ENCODE measurements at regions not wholly inside any gene's neighbourhood (a gene's known extent, or its start where the extent isn't known, plus 50 kb on each side); places are given as distances from the start of the nearest gene placed in this dataset.

DNA sequence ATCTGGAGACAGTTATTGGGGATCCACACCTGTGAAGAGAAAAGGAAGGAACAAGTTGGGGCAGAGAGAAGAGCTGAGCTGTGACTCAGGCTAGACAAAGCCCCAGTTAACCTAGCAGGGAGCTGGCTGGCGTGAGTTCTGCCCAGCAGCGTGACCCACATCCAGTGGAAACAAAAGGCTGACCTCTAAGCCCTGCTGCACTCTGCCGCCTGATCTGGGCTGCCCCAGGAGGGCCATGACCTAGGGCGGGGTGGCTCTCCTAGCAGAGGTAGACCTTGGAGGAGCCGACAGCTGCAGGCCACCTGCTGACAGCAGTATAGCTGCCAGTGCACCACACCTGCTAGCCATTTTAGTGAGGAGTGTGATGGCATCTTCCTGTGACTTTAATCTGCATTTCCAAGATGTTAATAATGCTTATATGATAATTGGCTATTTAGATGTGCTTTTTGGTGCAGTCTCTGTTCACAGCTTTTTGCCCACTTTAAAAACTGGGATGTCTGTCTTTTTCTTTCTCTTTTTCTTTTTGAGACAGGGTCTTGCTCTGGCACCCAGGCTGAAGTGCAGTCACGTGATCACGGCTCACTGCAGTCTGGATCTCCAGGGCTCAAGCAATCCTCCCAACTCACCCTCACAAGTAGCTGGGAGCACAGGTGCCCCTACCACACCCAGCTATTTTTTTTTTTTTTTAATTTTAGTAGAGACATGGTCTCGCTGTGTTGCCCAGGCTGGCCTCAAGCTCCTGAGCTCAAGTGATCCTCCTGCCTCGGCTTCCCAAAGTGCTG is 78.1 kb downstream of the LSM3 start:
- Histone ChIP-seq H2BK15ac (replicated peaks; ENCODE audit: low read depth) (no peak overlapping the region), H3K79me1 (ENCODE audit: low read length) (no peaks in the 10 kb centered on the region), H4K8ac (ENCODE audit: low read depth, low read length) (no peak overlapping the region), H3K4me3 (ENCODE audit: low read length) (no peak overlapping the region), H2BK120ac (ENCODE audit: low read depth, low read length) (no peak overlapping the region), H3K4ac (ENCODE audit: low read depth, low read length) (no peak overlapping the region), H3K4me2 (ENCODE audit: low read length) (no peak overlapping the region), H3K9ac (ENCODE audit: low read length) (no peak overlapping the region), H3K36me3 (ENCODE audit: control insufficient read depth, insufficient read depth, low read length) (no peaks in the 10 kb centered on the region), H3K23ac (ENCODE audit: low read length) (no peak overlapping the region), H3K56ac (ENCODE audit: low read length) (no peak overlapping the region), H2AK5ac (ENCODE audit: low read length) (no peak overlapping the region), H3K79me2 (ENCODE audit: control insufficient read depth, insufficient read depth, low read length) (no peaks in the 10 kb centered on the region), H3K27me3 (ENCODE audit: insufficient read depth, low read length, poor library complexity) (no peaks in the 10 kb centered on the region), H3K27ac (ENCODE audit: low read depth, low read length) (no peak overlapping the region), H3K18ac (ENCODE audit: low read length) (no peak overlapping the region), H4K5ac (ENCODE audit: low read length) (no peak overlapping the region), H2BK5ac (ENCODE audit: low read length) (no peak overlapping the region), H3K4me1 (ENCODE audit: control insufficient read depth, low read depth, low read length) (no peaks in the 10 kb centered on the region)
- no CpG with 5 or more reads among the region's 9 CpGs for WGBS (ENCODE audit: extremely low coverage, insufficient coverage, low lambda C conversion rate)
- no peak for DNase-seq

DNA sequence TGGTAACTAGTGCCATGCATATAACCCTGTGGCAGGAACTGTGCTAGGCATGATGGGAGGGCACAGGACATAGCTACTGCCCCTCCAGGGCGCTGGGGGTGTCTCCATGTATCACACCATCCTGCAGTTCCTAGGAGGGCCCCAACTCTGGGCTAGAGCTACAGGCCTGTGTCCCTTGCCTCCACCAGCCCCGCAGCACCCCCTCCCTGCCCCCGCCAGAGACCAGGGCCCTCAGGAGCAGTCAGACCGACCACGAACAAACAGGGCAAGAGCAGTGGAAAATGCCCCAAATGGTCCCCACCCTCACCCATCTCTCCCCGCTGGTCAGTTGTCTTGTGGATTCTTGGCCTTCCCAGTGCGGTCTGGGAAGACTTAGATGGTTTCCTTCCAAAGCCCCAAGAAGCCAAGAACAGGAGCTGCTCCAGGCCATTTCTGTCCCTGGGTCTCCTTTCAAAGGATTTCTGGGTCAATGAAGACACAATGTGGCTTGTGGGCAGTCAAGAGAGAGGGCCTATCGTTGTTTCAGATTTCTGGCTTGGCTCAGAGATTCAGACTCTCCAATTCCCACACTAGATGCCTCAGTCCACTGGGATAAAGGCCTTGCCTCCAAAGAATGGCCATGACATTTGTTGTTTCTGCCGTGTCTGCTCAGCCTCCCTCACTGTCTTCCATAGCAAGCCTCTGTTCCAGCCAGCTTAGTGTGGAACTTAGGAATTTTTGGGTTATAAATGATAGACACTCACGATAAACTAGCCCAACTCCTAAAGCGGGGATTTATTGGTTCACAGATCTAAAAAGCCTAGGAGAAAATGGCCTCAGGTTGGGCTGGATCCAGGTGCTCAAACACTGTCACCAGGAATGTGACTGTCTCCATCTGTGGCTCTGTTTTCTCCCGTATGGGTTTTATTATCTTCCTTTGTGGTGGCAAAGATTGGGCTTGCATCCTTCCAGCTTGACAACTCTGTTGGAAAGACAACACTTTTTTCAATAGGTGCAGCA is 80.6 kb downstream of the LSM3 start:
- Histone ChIP-seq H3K18ac (ENCODE audit: low read length) (no peak overlapping the region), H3K79me1 (ENCODE audit: low read length) (no peaks in the 10 kb centered on the region), H3K4ac (ENCODE audit: low read depth, low read length) (no peak overlapping the region), H3K4me1 (ENCODE audit: control insufficient read depth, low read depth, low read length) (no peaks in the 10 kb centered on the region), H2BK15ac (replicated peaks; ENCODE audit: low read depth) (no peak overlapping the region), H2BK5ac (ENCODE audit: low read length) (no peak overlapping the region), H3K36me3 (ENCODE audit: control insufficient read depth, insufficient read depth, low read length) (no peaks in the 10 kb centered on the region), H3K23ac (ENCODE audit: low read length) (no peak overlapping the region), H3K56ac (ENCODE audit: low read length) (no peak overlapping the region), H3K79me2 (ENCODE audit: control insufficient read depth, insufficient read depth, low read length) (no peaks in the 10 kb centered on the region), H3K27ac (ENCODE audit: low read depth, low read length) (no peak overlapping the region), H4K8ac (ENCODE audit: low read depth, low read length) (no peak overlapping the region), H2AK5ac (ENCODE audit: low read length) (no peak overlapping the region), H3K4me3 (ENCODE audit: low read length) (no peak overlapping the region), H4K5ac (ENCODE audit: low read length) (no peak overlapping the region), H3K27me3 (ENCODE audit: insufficient read depth, low read length, poor library complexity) (no peaks in the 10 kb centered on the region), H3K4me2 (ENCODE audit: low read length) (no peak overlapping the region), H2BK120ac (ENCODE audit: low read depth, low read length) (no peak overlapping the region), H3K9ac (ENCODE audit: low read length) (no peak overlapping the region)
- no CpG with 5 or more reads among the region's 12 CpGs for WGBS (ENCODE audit: extremely low coverage, insufficient coverage, low lambda C conversion rate)
- DNase-seq = no peak

DNA sequence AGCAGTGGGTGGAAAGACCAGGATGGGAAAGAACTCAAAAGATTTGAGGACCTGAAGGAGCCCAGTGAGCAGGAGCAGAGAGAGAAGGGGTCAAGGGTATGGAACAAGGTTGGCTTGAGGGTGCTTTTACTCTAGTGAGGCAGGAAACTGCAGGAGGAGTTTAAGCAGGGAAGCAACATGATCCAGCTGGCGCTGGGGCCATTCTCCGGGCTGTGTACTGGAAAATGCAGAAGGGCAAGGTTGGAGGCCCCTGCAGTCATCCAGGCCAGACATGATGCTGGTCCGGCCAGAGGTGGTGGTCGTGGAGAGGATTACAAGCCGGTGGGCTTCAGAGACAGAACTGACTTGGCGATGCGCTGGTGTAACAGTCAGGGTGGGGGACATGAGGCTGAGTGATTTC is 81.8 kb downstream of the LSM3 start:
- Histone ChIP-seq H3K18ac (ENCODE audit: low read length) (no peak overlapping the region), H3K79me1 (ENCODE audit: low read length) (no peaks in the 10 kb centered on the region), H2BK5ac (ENCODE audit: low read length) (no peak overlapping the region), H2BK120ac (ENCODE audit: low read depth, low read length) (no peak overlapping the region), H2BK15ac (replicated peaks; ENCODE audit: low read depth) (no peak overlapping the region), H2AK5ac (ENCODE audit: low read length) (no peak overlapping the region), H3K4ac (ENCODE audit: low read depth, low read length) (no peak overlapping the region), H3K27me3 (ENCODE audit: insufficient read depth, low read length, poor library complexity) (no peaks in the 10 kb centered on the region), H3K56ac (ENCODE audit: low read length) (no peak overlapping the region), H3K36me3 (ENCODE audit: control insufficient read depth, insufficient read depth, low read length) (no peaks in the 10 kb centered on the region), H3K4me3 (ENCODE audit: low read length) (no peak overlapping the region), H3K23ac (ENCODE audit: low read length) (no peak overlapping the region), H3K79me2 (ENCODE audit: control insufficient read depth, insufficient read depth, low read length) (no peaks in the 10 kb centered on the region), H3K27ac (ENCODE audit: low read depth, low read length) (no peak overlapping the region), H3K9ac (ENCODE audit: low read length) (no peak overlapping the region), H3K4me2 (ENCODE audit: low read length) (no peak overlapping the region), H4K5ac (ENCODE audit: low read length) (no peak overlapping the region), H4K8ac (ENCODE audit: low read depth, low read length) (no peak overlapping the region), H3K4me1 (ENCODE audit: control insufficient read depth, low read depth, low read length) (no peaks in the 10 kb centered on the region)
- no peak for DNase-seq
- no CpG with 5 or more reads among the region's 7 CpGs for WGBS (ENCODE audit: extremely low coverage, insufficient coverage, low lambda C conversion rate)

DNA sequence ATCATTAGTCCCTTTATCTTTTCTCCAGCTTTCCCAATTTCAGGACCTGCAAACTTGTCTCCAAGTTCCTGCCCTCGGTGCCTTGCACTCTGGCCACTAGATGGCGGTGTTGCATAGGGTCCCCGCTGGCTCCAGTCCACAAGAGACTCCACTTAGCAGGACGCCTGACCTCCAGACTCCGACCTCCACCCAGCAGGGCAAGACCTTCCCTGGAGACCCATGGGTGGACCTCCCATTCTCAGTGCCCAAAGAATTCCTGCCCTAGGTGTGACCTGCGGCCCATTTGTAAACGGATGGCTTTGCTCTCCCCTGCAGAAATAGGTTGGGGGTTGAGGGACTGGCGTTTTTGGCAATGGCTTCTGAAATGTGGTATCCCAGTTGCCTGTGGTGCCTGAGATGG is 82.6 kb downstream of the LSM3 start:
- no peaks in the 10 kb centered on the region for H3K4me1 ChIP-seq (ENCODE audit: control insufficient read depth, low read depth, low read length)
- no peak overlapping the region for H2BK5ac ChIP-seq (ENCODE audit: low read length)

DNA sequence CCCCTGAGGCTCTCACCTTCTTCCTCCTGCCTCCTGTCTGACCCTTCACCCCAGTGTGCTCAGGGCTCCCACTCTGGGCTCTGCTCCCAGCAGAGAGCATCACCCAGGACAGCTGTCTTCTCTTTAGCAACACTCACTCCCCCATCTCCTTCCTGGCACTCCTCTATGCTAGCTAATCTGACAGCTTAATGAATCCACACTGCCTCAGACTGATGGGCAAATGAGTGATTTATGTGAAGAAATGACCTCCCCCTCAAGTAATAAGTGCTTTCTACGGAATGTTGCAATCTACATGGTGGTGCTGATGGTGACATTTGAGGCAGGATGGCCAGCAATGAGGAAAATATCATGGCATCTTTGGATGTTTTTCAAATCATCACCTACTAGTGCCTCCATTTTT is 83.6 kb downstream of the LSM3 start:
- DNase-seq = no peak
- no peaks in the 10 kb centered on the region for H3K4me1 ChIP-seq (ENCODE audit: control insufficient read depth, low read depth, low read length)
- H2BK120ac ChIP-seq (ENCODE audit: low read depth, low read length) = no peak overlapping the region
- H3K23ac ChIP-seq (ENCODE audit: low read length) = no peak overlapping the region
- no peak overlapping the region for H3K56ac ChIP-seq (ENCODE audit: low read length)
- no peak overlapping the region for H3K4me2 ChIP-seq (ENCODE audit: low read length)
- no peak overlapping the region for H2BK5ac ChIP-seq (ENCODE audit: low read length)
- WGBS (ENCODE audit: extremely low coverage, insufficient coverage, low lambda C conversion rate) = no CpG with 5 or more reads among the region's 1 CpG
- no peak overlapping the region for H2AK5ac ChIP-seq (ENCODE audit: low read length)
- no peak overlapping the region for H4K5ac ChIP-seq (ENCODE audit: low read length)
- H3K36me3 ChIP-seq (ENCODE audit: control insufficient read depth, insufficient read depth, low read length) = no peaks in the 10 kb centered on the region
- H4K8ac ChIP-seq (ENCODE audit: low read depth, low read length) = no peak overlapping the region
- no peaks in the 10 kb centered on the region for H3K79me2 ChIP-seq (ENCODE audit: control insufficient read depth, insufficient read depth, low read length)
- no peak overlapping the region for H3K9ac ChIP-seq (ENCODE audit: low read length)
- no peak overlapping the region for H2BK15ac ChIP-seq (replicated peaks; ENCODE audit: low read depth)
- no peak overlapping the region for H3K27ac ChIP-seq (ENCODE audit: low read depth, low read length)
- H3K18ac ChIP-seq (ENCODE audit: low read length) = no peak overlapping the region
- H3K79me1 ChIP-seq (ENCODE audit: low read length) = no peaks in the 10 kb centered on the region
- no peak overlapping the region for H3K4me3 ChIP-seq (ENCODE audit: low read length)
- H3K4ac ChIP-seq (ENCODE audit: low read depth, low read length) = peak overlapping the region; percentile 41
- no peaks in the 10 kb centered on the region for H3K27me3 ChIP-seq (ENCODE audit: insufficient read depth, low read length, poor library complexity)

More for the DNA sequence above, 82.6 kb downstream of the LSM3 start:
- Histone ChIP-seq H3K27ac (ENCODE audit: low read depth, low read length) (no peak overlapping the region), H3K36me3 (ENCODE audit: control insufficient read depth, insufficient read depth, low read length) (no peaks in the 10 kb centered on the region), H3K27me3 (ENCODE audit: insufficient read depth, low read length, poor library complexity) (no peaks in the 10 kb centered on the region), H3K9ac (ENCODE audit: low read length) (no peak overlapping the region), H2BK15ac (replicated peaks; ENCODE audit: low read depth) (no peak overlapping the region), H3K79me1 (ENCODE audit: low read length) (no peaks in the 10 kb centered on the region), H3K4me3 (ENCODE audit: low read length) (no peak overlapping the region), H4K5ac (ENCODE audit: low read length) (no peak overlapping the region), H3K18ac (ENCODE audit: low read length) (no peak overlapping the region), H3K56ac (ENCODE audit: low read length) (peak overlapping the region; percentile 4), H3K4me2 (ENCODE audit: low read length) (no peak overlapping the region), H2AK5ac (ENCODE audit: low read length) (no peak overlapping the region), H3K79me2 (ENCODE audit: control insufficient read depth, insufficient read depth, low read length) (no peaks in the 10 kb centered on the region), H2BK120ac (ENCODE audit: low read depth, low read length) (no peak overlapping the region), H4K8ac (ENCODE audit: low read depth, low read length) (no peak overlapping the region), H3K23ac (ENCODE audit: low read length) (no peak overlapping the region), H3K4ac (ENCODE audit: low read depth, low read length) (no peak overlapping the region)
- WGBS (ENCODE audit: extremely low coverage, insufficient coverage, low lambda C conversion rate) = no CpG with 5 or more reads among the region's 8 CpGs
- DNase-seq = peak; percentile 88
